ENCODE measurements at regions not wholly inside any gene's neighbourhood (a gene's known extent, or its start where the extent isn't known, plus 50 kb on each side); places are given as distances from the start of the nearest gene placed in this dataset.

- TF ChIP-seq POLR2A (IDR thresholded peaks at IDR 0.05) = no peak
- no peak for TF ChIP-seq CTCF (IDR thresholded peaks at IDR 0.05)
- TF ChIP-seq EP300 (IDR thresholded peaks at IDR 0.05) = no peak
Observed at GRCh38 chr7:113299748-113300147, 181.4 kb upstream of the SMIM30 start.
